Endothelial cell (in vitro differentiated cells): ENCODE measurements at regions not wholly inside any gene's neighbourhood (a gene's known extent, or its start where the extent isn't known, plus 50 kb on each side); places are given as distances from the start of the nearest gene placed in this dataset.

Experiments used
- DNase-seq: peaks from one replicate; pipeline ENCODE4 v3.0.0; 2021; ENCODE audit warnings: low spot score
- H3K27ac Mint-ChIP-seq: one replicate; pipeline ENCODE4 v1.8.0; 2021; ENCODE audit warnings: mixed read lengths, inconsistent platforms; ENCODE audit not compliant: unreplicated experiment
- H3K27me3 Mint-ChIP-seq: one replicate; pipeline ENCODE4 v1.8.0; 2021; ENCODE audit warnings: mild to moderate bottlenecking, moderate library complexity, mixed read lengths, inconsistent platforms; ENCODE audit not compliant: unreplicated experiment
- H3K36me3 Mint-ChIP-seq: one replicate; pipeline ENCODE4 v1.8.0; 2021; ENCODE audit warnings: mild to moderate bottlenecking, low read depth, mixed read lengths, inconsistent platforms; ENCODE audit not compliant: unreplicated experiment
- H3K4me1 Mint-ChIP-seq: one replicate; pipeline ENCODE4 v1.8.0; 2021; ENCODE audit warnings: mild to moderate bottlenecking, mixed read lengths, inconsistent platforms; ENCODE audit not compliant: unreplicated experiment
- H3K4me3 Mint-ChIP-seq: one replicate; pipeline ENCODE4 v1.8.0; 2021; ENCODE audit warnings: mild to moderate bottlenecking, mixed read lengths, inconsistent platforms; ENCODE audit not compliant: unreplicated experiment
- H3K9me3 Mint-ChIP-seq: one replicate; pipeline ENCODE4 v1.8.0; 2021; ENCODE audit warnings: mixed read lengths, inconsistent platforms; ENCODE audit not compliant: unreplicated experiment
- CTCF ChIP-seq: fragments of 200-600 bp; sonication (generic); IDR thresholded peaks from one replicate; pipeline ENCODE4 v1.5.0; 2021; ENCODE audit warnings: antibody characterized with exemption; ENCODE audit not compliant: unreplicated experiment

GRCh38 chr7:46230990-46231305, 309.9 kb upstream of the IGFBP3 start:
- no peak overlapping the region for H3K4me3 Mint-ChIP-seq

GRCh38 chr7:46230298-46230989, 309.4 kb upstream of the IGFBP3 start:
- H3K27ac Mint-ChIP-seq: no peak overlapping the region
- H3K4me3 Mint-ChIP-seq: no peak overlapping the region
- H3K27me3 Mint-ChIP-seq: no peaks in the 10 kb centered on the region
- DNase-seq: no peak
- no peaks in the 10 kb centered on the region for H3K36me3 Mint-ChIP-seq
- no peak for TF ChIP-seq CTCF
- H3K9me3 Mint-ChIP-seq: no peaks in the 10 kb centered on the region
- H3K4me1 Mint-ChIP-seq: peaks cover 18% of the 10 kb centered on the region

More at GRCh38 chr7:46230990-46231305, 309.9 kb upstream of the IGFBP3 start:
- Mint-ChIP-seq H3K4me1 (peaks cover 20% of the 10 kb centered on the region), H3K27me3 (no peaks in the 10 kb centered on the region), H3K36me3 (no peaks in the 10 kb centered on the region), H3K27ac (no peak overlapping the region), H3K9me3 (no peaks in the 10 kb centered on the region)
- no peak for TF ChIP-seq CTCF
- no peak for DNase-seq

GRCh38 chr7:46229409-46229808, 308.3 kb upstream of the IGFBP3 start:
- Mint-ChIP-seq H3K27ac (no peak overlapping the region), H3K4me3 (no peak overlapping the region), H3K27me3 (no peaks in the 10 kb centered on the region), H3K4me1 (peaks cover 17% of the 10 kb centered on the region), H3K36me3 (no peaks in the 10 kb centered on the region), H3K9me3 (no peaks in the 10 kb centered on the region)
- no peak for DNase-seq
- no peak for TF ChIP-seq CTCF

GRCh38 chr7:46226860-46227259, 305.8 kb upstream of the IGFBP3 start:
- no peak for DNase-seq
- H3K4me1 Mint-ChIP-seq: peaks cover 12% of the 10 kb centered on the region
- no peak overlapping the region for H3K4me3 Mint-ChIP-seq
- peaks cover 3% of the 10 kb centered on the region for H3K27me3 Mint-ChIP-seq
- H3K36me3 Mint-ChIP-seq: no peaks in the 10 kb centered on the region
- H3K27ac Mint-ChIP-seq: no peak overlapping the region
- no peaks in the 10 kb centered on the region for H3K9me3 Mint-ChIP-seq
- TF ChIP-seq CTCF: no peak

- no peaks in the 10 kb centered on the region for H3K36me3 Mint-ChIP-seq
- peaks cover 6% of the 10 kb centered on the region for H3K27me3 Mint-ChIP-seq
- no peak overlapping the region for H3K27ac Mint-ChIP-seq
- H3K4me3 Mint-ChIP-seq: no peak overlapping the region
- no peaks in the 10 kb centered on the region for H3K9me3 Mint-ChIP-seq
- TF ChIP-seq CTCF: no peak
- H3K4me1 Mint-ChIP-seq: peaks cover 12% of the 10 kb centered on the region
- DNase-seq: no peak
Measured at GRCh38 chr7:46224363-46224762, 303.3 kb upstream of the IGFBP3 start.
